ENCODE measurements at regions not wholly inside any gene's neighbourhood (a gene's known extent, or its start where the extent isn't known, plus 50 kb on each side); places are given as distances from the start of the nearest gene placed in this dataset.

- no peaks in the 10 kb centered on the region for H3K27me3 ChIP-seq
- no peaks in the 10 kb centered on the region for H3K9me3 ChIP-seq
- intact Hi-C loops (cut with DNase I; ENCODE audit: low total_unique reads): no loop called here
- no peak overlapping the region for H3K27ac ChIP-seq
- DNase-seq: no peak
- no peaks in the 10 kb centered on the region for H3K4me1 ChIP-seq
- H3K36me3 ChIP-seq (ENCODE audit: low read depth, missing control alignments): no peaks in the 10 kb centered on the region
- H3K4me3 ChIP-seq: no peak overlapping the region
- TF ChIP-seq POLR2A (IDR thresholded peaks at IDR 0.05) (no peak), CTCF (IDR thresholded peaks at IDR 0.05) (no peak)
Measured at GRCh38 chr11:15627560-15627959, 512.8 kb downstream of the INSC start.

- no peaks in the 10 kb centered on the region for H3K27me3 ChIP-seq
- 72 to 73% methylated on average over 6 of the region's 6 CpGs for WGBS, 2 donors
- no peak overlapping the region for H3K4me3 ChIP-seq
- no peaks in the 10 kb centered on the region for H3K9me3 ChIP-seq
- no peaks in the 10 kb centered on the region for H3K36me3 ChIP-seq (ENCODE audit: low read depth, missing control alignments)
- no peaks in the 10 kb centered on the region for H3K4me1 ChIP-seq
- TF ChIP-seq POLR2A (IDR thresholded peaks at IDR 0.05): no peak
- no peak for TF ChIP-seq CTCF (IDR thresholded peaks at IDR 0.05)
- intact Hi-C loops (cut with DNase I; ENCODE audit: low total_unique reads): no loop called here
- peak; percentile 52 for DNase-seq
- H3K27ac ChIP-seq: no peak overlapping the region
Measured at GRCh38 chr11:15629690-15630321, 515.1 kb downstream of the INSC start.

GRCh38 chr11:15630896-15631295, 516.2 kb downstream of the INSC start:
- TF ChIP-seq POLR2A (IDR thresholded peaks at IDR 0.05) (no peak), CTCF (IDR thresholded peaks at IDR 0.05) (no peak)
- DNase-seq: no peak
- Histone ChIP-seq H3K9me3 (no peaks in the 10 kb centered on the region), H3K36me3 (ENCODE audit: low read depth, missing control alignments) (no peaks in the 10 kb centered on the region), H3K27me3 (no peaks in the 10 kb centered on the region), H3K27ac (no peak overlapping the region), H3K4me3 (no peak overlapping the region), H3K4me1 (no peaks in the 10 kb centered on the region)
- WGBS, 2 donors: 88 to 96% methylated on average over 2 of the region's 2 CpGs
- intact Hi-C loops (cut with DNase I; ENCODE audit: low total_unique reads): no loop called here

GRCh38 chr11:15635521-15635920, 520.8 kb downstream of the INSC start:
- intact Hi-C loops (cut with DNase I; ENCODE audit: low total_unique reads): no loop called here
- H3K36me3 ChIP-seq (ENCODE audit: low read depth, missing control alignments): no peaks in the 10 kb centered on the region
- DNase-seq: no peak
- H3K27me3 ChIP-seq: no peaks in the 10 kb centered on the region
- no peak overlapping the region for H3K4me3 ChIP-seq
- 83 to 97% methylated on average over 2 of the region's 2 CpGs for WGBS, 2 donors
- TF ChIP-seq CTCF (IDR thresholded peaks at IDR 0.05) (no peak), POLR2A (IDR thresholded peaks at IDR 0.05) (no peak)
- no peak overlapping the region for H3K27ac ChIP-seq
- H3K4me1 ChIP-seq: no peaks in the 10 kb centered on the region
- no peaks in the 10 kb centered on the region for H3K9me3 ChIP-seq

GRCh38 chr11:15636521-15637089, 521.9 kb downstream of the INSC start:
- Histone ChIP-seq H3K27me3 (no peaks in the 10 kb centered on the region), H3K4me3 (no peak overlapping the region), H3K36me3 (ENCODE audit: low read depth, missing control alignments) (no peaks in the 10 kb centered on the region), H3K4me1 (no peaks in the 10 kb centered on the region), H3K27ac (no peak overlapping the region), H3K9me3 (no peaks in the 10 kb centered on the region)
- WGBS, 2 donors: 89 to 90% methylated on average over 3 of the region's 3 CpGs
- DNase-seq: no peak
- intact Hi-C loops (cut with DNase I; ENCODE audit: low total_unique reads): no loop called here
- TF ChIP-seq POLR2A (IDR thresholded peaks at IDR 0.05) (no peak), CTCF (IDR thresholded peaks at IDR 0.05) (no peak)
